ENCODE measurements at regions not wholly inside any gene's neighbourhood (a gene's known extent, or its start where the extent isn't known, plus 50 kb on each side); places are given as distances from the start of the nearest gene placed in this dataset.
A peak's percentile ranks its signal among the peaks of the same experiment; 100 is the strongest.

GRCh38 chr20:40960521-40960956, 68.1 kb upstream of the TOP1 start:
- DNase-seq, result no peak

- DNase-seq, result no peak
Observed at GRCh38 chr20:40961176-40961575, 67.4 kb upstream of the TOP1 start.

- DNase-seq, result peak; percentile 39 to 62 (median 49)
Observed at GRCh38 chr20:40961686-40962640, 66.7 kb upstream of the TOP1 start.

- peak; percentile 82 to 87 (median 86) for DNase-seq
Observed at GRCh38 chr20:40962733-40963504, 65.7 kb upstream of the TOP1 start.

GRCh38 chr20:40963505-40963845, 65.1 kb upstream of the TOP1 start:
- no peak for DNase-seq

- DNase-seq, result no peak
Observed at GRCh38 chr20:40965671-40966070, 63.0 kb upstream of the TOP1 start.

DNA sequence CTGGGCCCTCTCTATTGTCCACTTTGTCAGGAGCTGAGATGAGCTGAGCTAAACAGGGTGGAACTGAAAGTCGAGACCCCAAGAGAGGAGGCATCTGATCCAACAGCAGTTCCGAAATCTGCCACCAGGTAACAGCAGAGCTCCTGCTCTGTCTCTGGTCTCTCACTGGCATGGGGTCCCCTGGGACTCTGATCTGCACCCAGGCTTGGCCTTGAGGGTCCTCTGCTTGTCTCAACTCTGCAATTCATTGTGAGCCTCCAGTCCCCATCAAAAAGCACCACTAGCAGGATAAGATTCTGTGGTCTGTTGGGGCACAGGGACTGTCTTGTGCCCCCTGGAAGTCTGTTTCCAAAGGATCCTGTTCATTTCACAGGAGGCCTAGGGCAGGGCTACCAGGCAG, 62.5 kb upstream of the TOP1 start:
- DNase-seq, result no peak

- no peak for DNase-seq
Observed at GRCh38 chr20:40966516-40967185, 62.0 kb upstream of the TOP1 start.

- DNase-seq, result no peak
Observed at GRCh38 chr20:40967700-40968099, 60.9 kb upstream of the TOP1 start.

DNA sequence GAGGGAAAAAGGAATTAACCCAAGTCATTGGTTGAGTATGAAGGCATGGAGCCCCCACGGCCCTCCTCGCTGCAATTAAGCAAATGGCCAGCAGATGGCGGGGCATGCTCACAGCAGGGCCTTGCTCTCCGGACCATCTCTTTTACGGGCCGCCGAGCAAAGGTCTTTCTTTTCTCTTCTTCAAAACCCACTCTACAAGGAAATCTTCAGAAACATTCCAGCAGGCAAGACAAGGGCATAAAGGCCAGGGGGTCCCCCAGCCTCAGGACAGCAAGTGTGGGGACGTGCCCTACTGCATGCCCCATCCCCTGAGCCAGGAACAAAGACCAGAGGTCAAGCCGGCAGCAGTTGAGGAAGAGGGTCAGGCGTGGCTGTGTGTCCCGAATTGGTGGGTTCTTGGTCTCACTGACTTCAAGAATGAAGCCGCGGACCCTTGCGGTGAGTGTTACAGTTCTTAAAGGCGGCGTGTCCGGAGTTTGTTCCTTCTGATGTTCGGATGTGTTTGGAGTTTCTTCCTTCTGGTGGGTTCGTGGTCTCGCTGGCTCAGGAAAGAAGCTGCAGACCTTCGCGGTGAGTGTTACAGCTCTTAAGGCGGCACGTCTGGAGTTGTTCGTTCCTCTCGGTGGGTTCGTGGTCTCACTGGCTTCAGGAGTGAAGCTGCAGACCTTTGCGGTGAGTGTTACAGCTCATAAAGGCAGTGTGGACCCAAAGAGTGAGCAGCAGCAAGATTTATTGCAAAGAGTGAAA, 59.6 kb upstream of the TOP1 start:
- DNase-seq, result peak; percentile 84 to 93 (median 90)

DNA sequence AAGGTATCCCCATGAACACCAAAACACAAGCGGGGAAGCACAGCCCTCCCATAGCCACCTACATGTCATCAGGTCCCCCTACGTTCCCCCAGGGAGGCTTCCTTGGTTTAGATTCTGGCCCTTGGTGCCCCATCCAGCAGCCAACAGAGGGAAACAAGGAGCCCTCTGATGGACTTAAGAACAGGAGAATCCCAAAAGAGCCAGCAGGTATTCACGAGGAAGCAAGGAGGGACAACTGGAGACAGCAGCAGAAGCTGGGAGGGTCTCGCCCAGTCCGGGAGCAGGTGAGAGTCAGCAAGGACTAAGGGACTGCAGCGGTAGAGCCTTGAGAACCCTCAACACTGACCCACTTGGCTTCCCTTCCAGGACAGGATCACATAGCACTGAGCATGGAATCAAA, 58.4 kb upstream of the TOP1 start:
- DNase-seq, result no peak

DNA sequence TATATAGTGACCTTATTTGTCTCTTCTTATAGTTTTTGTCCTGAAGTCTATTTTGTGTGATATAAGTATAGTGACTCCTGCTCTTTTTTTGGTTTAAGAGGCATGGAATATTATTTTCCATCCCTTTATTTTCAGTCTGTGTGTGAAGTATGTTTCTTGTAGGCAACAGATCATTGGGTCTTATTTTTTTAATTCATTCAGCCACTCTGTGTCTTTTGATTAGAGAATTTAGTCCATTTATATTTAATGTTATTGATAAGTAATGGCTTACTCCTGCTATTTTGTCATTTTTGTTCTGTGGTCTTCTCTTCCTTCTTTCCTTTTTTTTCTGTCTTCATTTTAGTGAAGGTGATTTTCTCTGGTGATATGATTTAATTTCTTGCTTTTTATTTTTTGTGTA, 51.4 kb upstream of the TOP1 start:
- DNase-seq, result no peak

GRCh38 chr20:40978761-40979160, 49.9 kb upstream of the TOP1 start:
- no peak for DNase-seq
